Astrocyte of the spinal cord (primary cell): ENCODE measurements at regions not wholly inside any gene's neighbourhood (a gene's known extent, or its start where the extent isn't known, plus 50 kb on each side); places are given as distances from the start of the nearest gene placed in this dataset.

Source experiments
- DNase-seq: peaks from one replicate; pipeline ENCODE4 v3.0.0; 2011; ENCODE audit warnings: low read depth, low spot score
- H3K4me3 ChIP-seq: 2 replicates; pipeline ENCODE4 v1.5.1; 2011; ENCODE audit warnings: low read depth, mild to moderate bottlenecking, low read length, moderate library complexity
- in situ Hi-C: cut with HindIII; loops from 2 replicates; pipeline ENCODE4 v1.10.0; 2017; ENCODE audit warnings: low sequenced_read_pairs
- TF ChIP-seq, protein P1 (sequence below): IDR thresholded peaks from 2 replicates; pipeline ENCODE4 v1.5.1; 2012; ENCODE audit warnings: low read depth, mild to moderate bottlenecking, low read length, inconsistent platforms

DNA sequence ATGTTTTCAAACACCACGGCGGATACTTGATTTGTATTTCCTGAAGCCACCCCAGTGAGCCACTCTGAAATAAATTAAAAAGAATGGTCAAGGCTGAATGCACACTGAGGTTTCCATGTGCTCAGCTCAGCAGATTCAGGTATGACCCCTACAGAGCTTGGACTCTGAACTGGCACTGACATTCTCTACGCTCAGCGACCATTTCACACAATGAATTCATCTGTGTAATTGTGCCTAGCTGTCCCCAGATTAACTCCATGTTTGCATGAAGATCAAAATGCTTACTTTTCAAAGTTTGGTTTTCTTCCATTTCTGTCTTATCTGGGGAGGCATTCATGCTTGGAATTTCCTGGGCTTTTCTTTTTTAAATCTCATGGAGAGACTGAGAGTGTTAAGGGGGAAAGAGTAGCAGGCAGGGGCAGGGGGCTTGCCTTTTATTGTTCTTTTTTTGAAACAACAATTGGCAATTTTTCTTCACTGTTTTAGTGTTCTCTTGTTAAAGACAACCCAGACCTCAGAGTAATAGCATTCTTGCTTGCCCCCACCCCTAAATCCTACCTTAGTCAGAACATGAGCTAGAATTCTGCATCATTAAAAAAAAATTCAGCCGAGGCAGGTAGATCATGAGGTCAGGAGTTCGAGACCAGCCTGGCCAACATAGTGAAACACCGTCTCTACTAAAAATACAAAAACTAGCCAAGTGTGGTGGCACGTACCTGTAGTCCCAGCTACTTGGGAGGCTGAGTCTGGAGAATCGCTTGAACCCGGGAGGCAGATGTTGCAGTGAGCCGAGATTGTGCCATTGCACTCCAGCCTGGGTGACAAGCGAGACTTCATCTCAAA, 85.5 kb upstream of the HNF1B start:
- DNase-seq = no peak
- TF ChIP-seq, protein P1, sequence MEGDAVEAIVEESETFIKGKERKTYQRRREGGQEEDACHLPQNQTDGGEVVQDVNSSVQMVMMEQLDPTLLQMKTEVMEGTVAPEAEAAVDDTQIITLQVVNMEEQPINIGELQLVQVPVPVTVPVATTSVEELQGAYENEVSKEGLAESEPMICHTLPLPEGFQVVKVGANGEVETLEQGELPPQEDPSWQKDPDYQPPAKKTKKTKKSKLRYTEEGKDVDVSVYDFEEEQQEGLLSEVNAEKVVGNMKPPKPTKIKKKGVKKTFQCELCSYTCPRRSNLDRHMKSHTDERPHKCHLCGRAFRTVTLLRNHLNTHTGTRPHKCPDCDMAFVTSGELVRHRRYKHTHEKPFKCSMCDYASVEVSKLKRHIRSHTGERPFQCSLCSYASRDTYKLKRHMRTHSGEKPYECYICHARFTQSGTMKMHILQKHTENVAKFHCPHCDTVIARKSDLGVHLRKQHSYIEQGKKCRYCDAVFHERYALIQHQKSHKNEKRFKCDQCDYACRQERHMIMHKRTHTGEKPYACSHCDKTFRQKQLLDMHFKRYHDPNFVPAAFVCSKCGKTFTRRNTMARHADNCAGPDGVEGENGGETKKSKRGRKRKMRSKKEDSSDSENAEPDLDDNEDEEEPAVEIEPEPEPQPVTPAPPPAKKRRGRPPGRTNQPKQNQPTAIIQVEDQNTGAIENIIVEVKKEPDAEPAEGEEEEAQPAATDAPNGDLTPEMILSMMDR = no peak
- no peak overlapping the region for H3K4me3 ChIP-seq
- in situ Hi-C loops = no loop called here

DNA sequence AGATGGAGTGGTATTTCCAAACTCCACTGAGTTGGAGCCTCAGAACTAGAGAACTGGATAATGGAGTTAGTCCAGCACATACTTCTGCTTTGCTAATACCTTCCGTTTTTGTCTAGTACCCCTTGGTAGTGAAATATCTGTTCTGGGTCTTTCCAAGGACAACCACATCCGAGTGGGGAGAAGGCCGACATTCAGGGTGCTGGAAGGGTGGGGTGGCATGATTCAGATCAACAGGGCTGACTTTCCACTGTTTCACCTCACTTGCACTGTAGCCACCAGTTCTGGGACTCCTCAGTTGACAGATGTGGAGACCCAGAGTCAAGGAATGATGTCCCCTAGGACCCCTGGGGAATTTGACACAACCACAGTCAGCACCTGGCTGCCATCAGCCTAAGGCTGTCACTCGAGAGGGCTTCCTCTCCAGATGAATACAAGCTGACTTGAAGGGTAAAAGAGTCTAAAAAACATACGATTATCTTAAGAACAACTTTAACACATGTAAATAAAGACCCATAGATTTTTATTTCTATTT, 84.8 kb upstream of the HNF1B start:
- TF ChIP-seq, protein P1 = no peak
- H3K4me3 ChIP-seq = no peak overlapping the region
- DNase-seq = no peak
- in situ Hi-C loops = no loop called here

- TF ChIP-seq, protein P1 = no peak
- no peak for DNase-seq
- H3K4me3 ChIP-seq = no peak overlapping the region
- in situ Hi-C loops = no loop called here
These were observed 83.8 kb upstream of the HNF1B start for GRCh38 chr17:37828651-37829124.

DNA sequence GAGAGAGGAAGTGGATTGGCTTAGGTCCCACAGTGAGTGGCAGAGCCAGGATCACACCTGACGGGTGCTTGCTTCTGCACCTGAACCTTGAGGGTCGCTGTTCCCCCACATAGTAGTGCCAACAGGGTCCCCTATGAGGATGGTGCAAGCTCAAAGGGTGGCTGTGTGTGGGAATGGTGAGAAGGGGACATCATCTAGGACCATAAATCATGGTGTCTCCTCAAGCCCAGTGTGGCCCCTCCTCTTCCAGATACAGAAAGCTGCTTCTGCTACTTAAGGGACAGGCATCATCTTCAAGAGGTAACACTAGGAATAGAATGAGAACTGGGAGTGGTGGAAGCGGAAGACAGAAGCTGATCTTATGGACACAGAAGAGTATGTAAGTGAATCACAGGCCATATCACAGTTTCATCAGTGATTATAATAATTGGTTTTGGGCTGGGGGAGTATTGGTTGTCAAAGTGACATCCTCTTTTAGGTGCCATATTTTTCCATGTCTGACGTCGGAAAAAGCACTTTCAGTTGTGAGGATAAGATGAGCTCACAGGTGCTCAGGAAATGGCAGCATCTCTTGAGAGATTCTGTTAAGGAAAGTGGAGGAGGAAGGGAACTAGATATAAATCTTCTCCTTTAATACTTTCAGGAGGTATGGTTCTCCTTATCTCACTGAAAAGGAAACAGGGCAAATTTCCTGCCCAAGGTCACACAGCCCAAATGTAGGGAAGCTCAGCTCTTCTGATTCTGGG, 83.2 kb upstream of the HNF1B start:
- TF ChIP-seq, protein P1 = no peak
- no peak overlapping the region for H3K4me3 ChIP-seq
- no peak for DNase-seq
- in situ Hi-C loops = no loop called here

DNA sequence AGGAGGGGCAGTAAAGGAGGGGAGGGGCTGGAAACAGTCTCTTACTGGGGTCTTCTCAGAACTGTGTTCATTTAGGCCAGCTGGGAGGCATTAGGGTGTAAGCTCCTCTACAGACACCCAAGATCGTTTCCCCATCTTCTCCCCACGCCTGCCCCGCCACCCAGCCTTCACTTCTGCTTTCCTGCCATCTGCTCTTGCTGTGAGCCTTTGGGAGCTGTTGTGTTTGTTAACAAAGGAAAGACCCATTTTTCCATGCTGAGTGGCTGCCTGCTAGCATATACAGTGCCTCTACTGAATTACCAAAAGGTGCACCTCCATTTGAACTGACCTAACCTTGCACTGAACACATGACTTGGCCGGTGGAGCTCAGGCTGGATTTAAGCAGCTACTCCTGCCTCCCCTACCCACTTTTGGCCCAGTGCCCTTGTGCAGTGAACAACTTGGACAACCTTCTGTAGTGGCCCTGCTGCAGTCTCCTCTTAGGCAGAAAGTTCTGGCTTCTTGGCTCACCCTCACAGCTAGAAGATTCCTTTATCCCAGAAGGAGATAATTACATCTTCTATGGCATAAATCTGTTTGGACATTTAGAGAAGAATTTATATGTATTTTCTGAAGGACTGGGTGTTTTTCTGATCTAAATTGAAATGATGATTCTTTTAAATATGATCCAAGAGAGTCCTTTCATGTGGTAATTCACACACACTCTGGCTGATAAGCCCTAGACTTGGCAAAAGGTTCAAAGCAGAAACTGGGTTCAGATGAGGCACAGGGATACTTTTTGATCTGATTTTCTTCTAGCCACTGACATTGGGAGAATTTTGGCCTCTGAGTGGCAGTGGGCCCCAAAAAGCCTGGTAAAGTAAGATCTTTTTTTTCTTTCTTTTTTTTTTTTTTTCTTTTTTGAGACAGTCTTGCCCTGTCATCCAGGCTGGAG, 81.9 kb upstream of the HNF1B start:
- in situ Hi-C loops = no loop called here

More for the DNA sequence above, 81.9 kb upstream of the HNF1B start:
- DNase-seq = no peak
- no peak overlapping the region for H3K4me3 ChIP-seq
- TF ChIP-seq, protein P1 = no peak
